Glomerular visceral epithelial cell (primary cell): ENCODE measurements at regions not wholly inside any gene's neighbourhood (a gene's known extent, or its start where the extent isn't known, plus 50 kb on each side); places are given as distances from the start of the nearest gene placed in this dataset.

Experiments used
- DNase-seq: peaks from one replicate; pipeline ENCODE4 v3.0.0-alpha.2; 2016; ENCODE audit errors: extremely low spot score

DNA sequence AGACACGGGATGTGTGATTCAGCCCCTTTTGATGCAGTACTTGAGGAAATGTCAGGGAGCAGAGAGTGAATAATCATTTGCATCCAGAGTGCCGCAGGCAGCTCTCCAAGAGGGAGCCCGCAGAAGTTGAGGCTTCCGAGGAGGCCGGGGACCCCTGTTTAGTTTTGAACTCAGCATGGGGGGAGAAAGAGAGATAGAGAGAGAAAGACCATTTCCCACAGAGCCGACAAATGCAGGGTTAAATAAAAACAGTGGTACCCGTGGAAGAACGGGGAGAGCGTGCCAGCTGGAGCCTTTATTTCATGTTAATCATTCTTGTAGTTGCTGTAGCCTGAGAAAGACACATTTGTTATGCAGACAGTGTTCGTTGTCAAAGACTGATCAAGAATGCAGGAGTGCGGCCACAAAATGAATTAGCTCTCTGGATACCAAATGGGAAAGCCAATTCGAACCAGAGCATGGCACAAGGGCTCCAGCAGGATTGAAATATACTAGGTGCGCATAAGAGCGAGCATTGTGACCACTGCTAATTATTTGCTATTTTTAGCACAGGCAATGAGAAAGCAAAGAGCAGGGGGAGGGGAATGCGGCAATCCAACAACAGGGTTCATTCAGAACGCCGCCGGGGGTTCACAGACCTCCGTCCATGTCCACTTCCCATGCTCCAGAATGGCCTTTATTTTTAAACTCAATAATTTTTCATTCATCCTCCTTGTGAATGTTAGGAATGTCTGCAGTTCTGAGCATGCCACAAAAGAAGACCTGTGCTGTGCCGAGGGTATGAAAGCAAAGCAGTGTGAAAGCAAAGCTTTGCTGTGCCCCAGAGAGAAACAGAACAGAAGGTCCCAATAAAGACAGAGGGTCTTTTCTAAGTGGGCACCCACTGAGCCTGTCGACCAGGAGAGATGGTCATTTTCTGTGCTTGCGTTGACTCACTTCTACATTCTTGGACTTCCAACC lies 243.9 kb upstream of the VCX3A start:
- DNase-seq, result no peak

DNA sequence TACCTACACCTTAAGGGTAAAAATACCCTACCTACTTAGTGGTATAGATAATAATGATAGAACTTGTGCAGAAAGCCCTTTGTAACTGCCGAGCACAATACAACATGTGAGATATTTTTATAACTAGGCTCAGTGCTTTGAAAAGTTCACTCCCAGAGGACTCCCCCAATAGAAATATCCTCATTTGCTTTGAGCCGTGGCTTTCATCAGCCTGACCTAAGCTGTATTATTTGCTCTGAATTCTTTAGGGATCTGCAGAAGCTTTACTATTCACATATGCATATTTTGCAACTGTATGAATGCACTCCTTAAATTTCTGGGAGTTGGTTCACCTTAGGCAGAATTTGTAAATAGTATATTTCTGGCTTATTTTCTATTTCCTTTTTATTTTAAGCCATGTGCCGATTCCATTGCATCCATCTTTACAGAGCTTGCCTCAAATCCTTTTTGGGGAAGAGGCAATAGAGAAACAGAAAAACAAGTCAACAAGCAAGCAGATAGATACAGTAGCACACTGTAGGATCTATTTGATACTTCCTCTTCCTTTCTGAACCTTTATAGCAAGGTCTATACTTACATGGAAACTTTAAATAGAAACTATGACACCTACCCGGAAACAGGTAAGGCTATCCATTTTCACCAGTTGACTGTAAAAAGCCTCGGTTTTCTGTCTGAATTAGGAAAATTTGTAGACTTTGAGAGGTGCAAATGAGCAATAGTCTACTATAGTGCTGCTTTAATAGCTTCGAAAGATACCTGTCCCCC lies 242.5 kb upstream of the VCX3A start:
- no peak for DNase-seq

DNA sequence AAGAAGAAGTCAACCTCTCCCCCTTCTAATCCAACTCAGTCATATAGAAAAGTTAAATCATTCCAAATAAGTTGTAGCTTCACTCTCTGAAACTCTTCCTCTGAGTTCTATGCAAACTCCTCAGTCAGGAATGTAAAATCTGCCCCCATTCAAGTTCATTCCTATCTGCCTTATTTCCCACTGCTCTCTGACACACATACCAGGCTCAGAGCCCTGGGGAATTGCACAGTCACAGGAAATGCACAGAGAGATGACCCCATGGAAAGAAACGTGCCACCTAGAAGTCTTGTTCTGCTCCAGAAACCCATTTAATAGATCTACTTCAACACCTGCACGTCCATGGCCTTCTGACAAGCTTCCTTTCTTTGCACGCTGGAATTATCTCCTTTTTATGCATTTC lies 236.0 kb upstream of the VCX3A start:
- DNase-seq, result no peak

DNA sequence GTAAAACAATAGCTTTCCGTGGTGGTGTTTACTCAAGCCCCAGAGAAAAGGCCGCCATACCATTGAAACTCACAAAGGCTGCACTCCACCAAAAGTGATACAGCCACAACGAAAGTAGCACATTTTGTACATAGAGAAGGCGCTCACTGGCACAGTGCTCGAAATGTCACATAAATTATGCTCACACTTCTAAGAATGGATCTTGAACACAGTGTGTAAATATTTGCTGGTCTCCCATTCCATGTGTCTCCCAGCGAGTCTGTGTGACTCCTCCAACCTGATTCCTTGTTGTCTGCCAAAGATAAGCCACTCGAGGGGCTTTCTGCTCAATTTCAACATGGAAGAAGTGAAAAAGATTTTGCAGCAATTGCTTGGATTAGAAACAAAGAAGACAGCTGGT lies 234.0 kb upstream of the VCX3A start:
- DNase-seq, result no peak

DNA sequence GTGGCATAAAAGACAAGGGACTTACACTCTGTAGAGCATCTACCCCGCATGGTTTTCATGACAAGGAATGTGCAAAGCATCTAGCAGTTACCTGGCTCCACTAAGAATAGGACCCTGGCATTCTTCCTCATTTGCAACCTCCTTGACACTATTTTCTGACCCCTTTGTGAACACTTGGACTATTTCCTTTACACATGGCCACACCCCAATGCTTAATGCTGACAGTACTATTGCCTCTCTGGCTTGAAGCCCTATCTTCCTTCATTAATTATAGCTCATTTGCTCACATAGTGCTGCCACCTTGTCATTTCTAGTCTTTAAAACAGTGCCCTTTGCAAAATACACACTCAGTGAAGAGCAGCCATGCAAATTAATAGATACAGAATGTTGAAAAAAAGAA lies 226.3 kb upstream of the VCX3A start:
- DNase-seq, result no peak

DNA sequence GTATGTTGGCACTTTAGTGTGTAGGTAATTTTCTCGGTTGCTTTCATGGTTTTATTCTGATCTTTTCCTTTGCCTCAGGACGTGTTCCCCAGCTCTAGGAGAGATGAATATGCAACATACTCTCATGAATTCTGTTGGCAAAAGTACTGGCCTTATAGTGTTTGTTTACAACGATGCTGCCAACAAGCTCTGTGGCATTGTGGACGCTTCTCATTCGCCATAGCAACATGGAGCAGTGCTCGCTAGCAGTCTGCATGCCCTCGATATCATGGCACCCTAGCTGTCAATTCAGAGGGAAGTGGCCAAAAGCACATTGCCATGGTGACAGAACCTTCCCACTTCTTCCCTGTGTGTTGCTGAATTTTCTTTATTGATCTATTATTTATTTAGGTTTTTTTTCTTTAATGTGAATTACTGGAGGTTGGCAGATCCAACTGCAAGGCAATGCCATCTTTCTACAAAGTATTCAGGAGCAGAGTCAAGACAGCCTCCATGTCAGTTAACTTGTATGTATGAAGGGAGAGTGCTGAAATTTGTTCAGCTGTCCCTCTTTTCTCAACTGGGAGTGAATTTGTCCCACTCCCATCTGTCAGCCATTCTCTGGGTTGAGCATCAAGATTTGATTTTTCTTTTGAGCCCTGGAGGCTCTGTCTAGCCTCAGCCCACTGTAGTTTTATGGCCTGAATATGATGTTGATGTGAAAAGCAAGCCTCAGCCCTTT lies 224.9 kb upstream of the VCX3A start:
- DNase-seq, result no peak

DNA sequence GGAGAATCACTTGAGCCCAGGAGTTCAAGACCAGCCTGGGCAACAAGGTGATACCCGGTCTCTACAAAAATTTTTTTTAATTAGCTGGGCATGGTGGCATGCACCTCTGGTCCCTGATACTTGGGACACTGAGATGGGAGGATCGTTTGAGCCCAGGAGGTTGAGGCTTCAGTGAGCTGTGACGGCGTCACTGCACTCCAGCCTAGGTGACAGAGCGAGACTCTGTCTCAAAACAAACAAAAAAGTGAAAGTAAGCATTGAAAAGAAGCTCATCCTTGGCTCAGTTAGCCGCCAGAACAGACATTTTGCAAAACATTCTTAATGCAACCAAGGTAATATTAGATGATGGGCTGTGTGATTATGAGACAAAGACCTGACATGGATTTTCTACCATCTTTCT lies 223.3 kb upstream of the VCX3A start:
- DNase-seq, result no peak

DNA sequence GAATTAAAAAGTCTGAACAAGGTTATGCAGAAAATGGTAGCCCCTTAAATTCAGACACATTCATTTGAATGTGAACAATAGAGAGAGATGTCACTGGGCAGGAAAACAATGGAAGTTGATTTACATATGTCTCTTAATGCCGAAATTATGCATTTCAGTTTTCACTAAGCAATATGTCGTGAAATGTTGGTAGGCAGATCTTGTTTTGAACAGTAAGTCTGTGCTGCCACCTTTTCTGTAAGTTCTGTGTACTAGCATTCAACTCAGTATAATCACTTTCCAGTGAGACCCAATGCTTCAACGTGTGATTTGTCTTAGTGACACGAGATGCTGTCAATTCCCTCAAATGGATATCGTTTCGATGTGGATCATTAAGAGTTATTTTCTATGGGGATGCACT lies 222.7 kb upstream of the VCX3A start:
- DNase-seq, result no peak

DNA sequence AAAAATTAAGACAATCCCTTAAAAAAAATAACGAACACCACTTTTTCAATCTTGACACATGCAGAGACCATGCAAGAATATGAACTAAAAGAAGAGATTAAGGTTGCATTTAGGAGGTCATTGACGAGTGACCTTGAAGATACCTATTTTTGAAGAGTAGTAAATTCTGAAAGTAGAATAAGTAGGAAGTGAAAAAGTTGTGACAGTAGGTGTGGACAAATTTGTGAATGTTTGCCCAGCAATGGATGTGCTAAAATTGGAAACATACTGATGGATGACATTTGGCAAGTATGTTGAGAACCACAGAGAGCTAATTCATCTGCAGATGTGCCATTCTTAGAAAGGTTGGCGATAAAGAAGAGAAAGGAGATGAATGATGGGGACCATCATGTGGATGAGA lies 213.7 kb upstream of the VCX3A start:
- DNase-seq, result no peak

DNA sequence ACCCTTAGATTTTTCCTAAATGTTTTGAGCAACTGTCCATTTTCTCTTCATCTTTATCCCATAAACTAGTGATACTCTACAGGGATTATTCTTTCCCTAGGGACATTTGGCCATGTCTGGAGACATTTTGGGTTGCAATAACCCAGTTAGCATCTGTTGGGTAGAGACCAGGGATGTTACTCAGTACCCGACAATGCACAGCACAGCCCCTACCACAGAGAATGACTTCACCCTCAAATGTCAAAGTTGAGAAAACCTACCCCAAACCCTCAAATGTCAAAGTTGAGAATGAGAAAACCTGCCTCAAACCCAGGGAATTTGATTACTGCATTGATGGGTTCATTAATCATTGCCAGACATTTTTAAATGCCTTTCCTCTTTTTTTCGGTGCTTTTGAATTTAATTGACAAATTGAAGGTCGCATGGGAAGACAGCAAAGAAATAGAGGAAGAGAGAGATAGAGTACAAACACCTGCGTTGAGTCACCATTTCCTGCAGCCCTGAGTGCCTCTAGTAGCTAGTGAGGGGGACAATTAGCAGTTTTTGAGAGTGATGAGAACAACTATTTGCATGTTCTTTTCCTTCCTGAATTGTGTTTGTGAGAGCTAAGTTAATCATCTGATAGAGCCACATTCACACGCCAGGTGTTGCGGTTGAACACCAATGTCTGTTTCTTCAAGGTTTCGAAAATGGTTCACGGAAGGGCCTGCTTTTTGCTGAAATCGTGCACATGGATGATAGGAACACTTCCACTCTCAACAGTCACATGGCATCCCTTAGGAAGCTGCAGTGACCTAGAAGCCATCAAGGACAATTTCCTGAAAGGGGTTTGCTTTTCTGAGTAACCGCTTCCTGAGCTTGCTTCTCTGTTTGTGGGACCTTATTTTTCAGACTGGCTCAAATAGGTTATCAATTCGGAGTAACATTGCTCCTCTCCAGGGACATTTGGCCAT lies 203.9 kb upstream of the VCX3A start:
- no peak for DNase-seq

DNA sequence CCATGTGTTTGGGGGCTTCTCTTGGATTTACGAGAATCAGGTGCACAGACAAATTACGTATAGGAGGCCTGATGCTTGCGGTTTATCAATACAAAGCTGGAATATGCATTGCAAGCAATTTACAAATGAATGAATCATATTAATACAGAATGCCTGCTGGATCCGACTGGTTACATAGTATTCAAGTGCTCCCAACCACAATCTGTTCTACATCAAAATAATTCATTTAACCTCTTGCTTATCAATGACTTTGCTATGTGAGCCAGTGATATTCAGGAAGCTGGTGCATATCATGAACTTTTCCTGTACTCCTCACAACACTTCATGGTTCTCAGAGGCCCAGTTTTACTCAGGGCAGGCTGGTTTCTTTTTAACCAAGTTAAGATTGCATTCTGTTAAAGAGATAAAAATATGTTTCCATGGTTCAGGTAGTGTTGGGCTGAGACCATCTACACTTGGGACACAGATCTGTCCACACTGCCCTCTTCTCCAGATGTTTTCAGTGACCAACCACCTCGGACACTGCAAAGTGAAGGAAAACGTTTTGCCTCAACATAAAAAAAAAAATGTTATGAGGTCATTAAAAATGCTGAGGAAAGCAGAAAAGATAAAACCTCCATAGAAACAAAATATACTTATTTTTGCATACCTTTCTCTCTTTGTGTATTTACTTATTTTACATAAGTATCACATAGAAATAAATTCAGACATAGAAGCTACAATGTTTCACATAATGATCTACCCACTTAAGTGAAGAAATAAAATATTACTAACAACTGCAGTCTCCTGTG lies 200.1 kb upstream of the VCX3A start:
- no peak for DNase-seq

DNA sequence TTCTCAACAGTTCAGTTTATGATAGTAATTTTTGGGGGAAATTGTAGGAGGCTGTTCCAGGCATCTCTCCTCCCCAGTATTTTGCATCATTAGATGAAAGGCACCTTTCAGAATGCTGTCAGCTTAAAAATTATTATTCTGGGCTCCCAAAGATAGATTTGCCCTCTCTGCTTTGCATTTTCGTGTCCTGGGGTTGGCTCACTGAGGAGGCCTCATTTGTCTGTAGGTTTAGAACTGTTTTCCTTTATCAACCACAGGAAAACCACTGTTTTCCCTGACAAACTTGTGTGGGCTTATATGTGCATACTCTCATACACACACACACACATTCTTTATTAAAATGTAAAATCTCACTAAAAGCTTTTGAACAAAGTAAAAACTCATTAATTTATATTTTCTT lies 197.2 kb upstream of the VCX3A start:
- DNase-seq, result no peak

DNA sequence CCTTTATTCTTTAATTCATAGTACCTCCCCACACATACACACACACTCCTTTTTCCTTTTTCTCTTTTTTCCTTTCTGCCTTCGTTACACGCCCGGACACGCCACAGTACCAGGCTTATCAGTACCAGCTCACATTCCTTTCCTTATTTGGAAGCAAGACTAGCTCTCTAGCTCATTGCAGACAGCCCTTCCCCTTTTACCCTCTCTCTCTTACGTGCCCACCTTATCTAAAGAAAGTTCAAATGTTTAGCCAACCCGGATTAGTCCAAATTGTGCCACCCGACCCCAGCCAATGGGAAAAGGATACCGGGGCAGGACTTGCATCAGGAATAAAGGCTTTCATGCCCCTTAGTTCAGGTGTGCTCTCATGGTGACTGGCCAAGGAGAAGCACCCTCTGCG lies 194.7 kb upstream of the VCX3A start:
- DNase-seq, result no peak

DNA sequence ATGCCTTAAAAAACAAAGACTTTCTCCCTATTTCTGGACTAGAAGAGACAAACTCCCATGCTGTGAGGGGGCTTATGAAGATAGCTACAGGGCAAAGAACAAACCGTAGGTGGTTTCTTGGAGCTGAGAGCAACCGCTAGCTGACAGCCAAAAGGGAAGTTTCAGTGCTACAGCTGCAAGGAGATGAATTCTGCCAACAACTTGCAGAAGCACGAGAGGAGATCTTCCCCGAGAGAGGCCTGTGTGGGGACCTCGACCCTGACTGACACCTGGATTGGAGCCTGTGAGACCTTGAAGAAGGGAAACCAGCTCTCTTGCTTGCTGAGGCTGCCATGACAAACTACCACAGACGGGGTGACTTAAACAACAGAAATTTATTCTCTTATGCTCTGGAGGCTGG lies 183.8 kb upstream of the VCX3A start:
- no peak for DNase-seq

DNA sequence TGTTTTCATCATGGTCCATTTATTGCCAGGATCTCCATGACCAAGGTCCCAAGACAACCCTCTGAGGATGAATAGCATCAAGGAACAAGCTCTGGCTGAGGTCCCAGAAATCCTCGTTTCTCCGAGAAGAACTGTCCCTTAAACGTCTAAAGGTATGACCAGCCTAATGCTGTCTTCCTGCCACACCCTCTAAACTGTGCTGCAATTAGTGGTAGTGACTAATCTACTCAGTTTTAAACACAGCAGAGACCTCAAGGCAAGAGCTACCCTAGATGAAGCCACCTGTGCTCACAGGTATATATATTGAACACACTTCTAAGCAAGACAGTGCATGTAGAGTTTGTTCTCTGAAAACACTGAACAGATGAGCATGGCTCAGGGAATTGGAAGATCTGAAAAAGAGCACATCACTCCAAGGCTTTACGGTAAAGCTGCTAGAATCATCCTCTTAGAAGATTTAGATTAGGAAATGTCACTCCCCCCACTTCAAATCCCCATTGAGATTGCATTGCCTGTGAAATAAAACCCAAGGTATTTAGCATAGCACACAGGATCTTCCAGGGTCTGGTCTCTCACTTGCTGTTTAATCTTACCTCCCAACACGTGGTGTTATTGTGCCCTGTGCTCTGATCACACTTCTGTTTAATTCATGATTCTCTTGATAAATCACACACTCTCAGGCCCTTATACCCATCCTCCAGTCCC lies 173.9 kb upstream of the VCX3A start:
- DNase-seq, result no peak

DNA sequence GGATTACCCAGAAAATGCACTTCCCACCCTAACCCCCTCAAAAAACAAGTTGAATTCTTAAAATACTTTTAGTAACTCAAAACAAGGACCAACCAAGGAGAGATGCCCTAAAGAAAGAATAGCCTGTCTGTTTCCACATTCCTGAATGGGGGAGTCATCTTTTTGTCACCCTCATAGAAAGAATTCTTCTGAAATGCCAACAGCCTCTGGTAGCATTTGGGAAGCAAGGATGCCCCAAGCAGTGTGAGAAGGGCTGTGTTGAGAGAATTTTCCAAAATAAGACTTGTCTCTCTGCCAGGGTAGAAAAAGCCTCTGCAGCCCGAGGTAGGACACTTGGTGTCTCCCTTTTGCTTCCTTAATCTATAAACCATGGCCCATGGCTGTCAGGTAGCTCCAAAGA lies 173.1 kb upstream of the VCX3A start:
- DNase-seq, result no peak

DNA sequence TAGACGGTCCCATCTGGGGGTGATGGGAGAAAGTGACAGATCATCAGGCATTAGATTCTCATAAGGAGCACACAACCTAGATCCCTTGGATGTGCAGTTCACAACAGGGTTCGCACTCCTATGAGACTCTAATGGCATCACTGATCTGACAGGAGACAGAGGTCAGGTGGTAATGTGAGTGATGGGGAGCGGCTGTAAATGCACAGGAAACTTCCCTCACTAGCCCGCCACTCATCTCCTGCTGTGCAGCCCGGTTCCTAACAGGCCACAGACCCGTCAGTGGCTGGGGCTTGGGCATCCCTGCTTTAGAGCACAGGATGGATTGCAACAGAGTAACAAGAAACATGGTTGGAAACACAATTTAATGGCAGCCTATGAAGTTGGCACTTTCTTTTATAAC lies 172.6 kb upstream of the VCX3A start:
- DNase-seq, result no peak

DNA sequence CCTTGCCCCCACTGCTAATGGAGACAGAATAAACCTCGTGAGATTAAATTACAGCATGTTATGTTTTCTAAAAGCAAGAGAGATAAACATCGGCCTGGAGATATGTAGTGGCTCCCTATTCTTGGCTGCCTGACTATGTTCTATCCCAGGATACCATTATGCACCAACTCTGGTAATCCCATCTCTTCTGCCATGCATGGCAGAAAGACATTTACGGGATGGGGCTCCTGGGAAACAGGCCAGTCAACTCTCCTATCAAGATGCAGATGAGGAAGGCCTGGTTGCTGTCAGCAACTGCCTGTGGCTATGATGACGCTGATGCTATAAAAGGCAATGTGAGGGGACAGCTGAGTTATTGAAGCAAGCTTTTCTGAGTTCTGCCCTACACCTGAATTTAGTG lies 166.2 kb upstream of the VCX3A start:
- DNase-seq, result no peak

DNA sequence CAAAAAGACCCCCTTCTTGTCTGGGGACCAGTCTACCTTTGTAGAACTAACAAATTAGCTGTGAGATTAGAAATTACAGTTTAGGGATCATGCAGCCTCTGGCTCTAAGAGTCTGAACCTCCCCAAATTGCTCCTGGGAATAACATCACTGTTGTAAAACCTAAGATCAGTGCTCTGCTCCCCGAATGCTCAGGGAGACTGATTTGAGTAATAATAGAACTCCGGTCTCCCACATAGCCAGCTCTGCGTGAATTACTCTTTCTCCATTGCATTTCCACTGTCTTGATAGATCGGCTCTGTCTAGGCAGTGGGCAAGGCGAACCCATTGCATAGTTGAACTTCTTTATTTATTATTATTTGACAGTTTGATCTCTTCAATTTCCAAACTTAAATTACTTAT lies 160.8 kb upstream of the VCX3A start:
- no peak for DNase-seq

DNA sequence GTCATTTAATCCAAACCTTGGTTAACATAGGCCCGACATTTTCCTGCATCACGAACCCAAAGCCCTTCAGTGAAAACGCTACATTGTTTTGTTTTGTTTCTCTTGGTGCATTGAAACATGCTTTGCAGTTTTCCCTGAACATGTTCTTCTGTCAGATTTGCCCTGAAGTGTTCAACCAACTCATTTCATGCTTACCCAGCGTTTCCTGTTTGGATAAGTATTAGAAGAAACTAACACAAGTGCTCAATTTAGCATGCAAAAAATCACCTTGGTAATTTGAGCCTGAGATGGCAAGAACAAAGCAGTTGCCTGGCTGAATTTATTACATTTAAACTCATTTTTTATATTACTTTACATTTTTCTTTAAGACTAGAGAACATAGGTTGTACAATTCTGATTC lies 160.1 kb upstream of the VCX3A start:
- DNase-seq, result no peak
